ENCODE measurements at regions not wholly inside any gene's neighbourhood (a gene's known extent, or its start where the extent isn't known, plus 50 kb on each side); places are given as distances from the start of the nearest gene placed in this dataset.

- no peak overlapping the region for H2BK120ac ChIP-seq (ENCODE audit: low read depth, low read length, poor library complexity, severe bottlenecking)
- WGBS (ENCODE audit: extremely low coverage, insufficient read length, low lambda C conversion rate): no CpG with 5 or more reads among the region's 13 CpGs
- no peak overlapping the region for H2BK5ac ChIP-seq (ENCODE audit: insufficient read length, low read length)
- H3K23ac ChIP-seq (ENCODE audit: insufficient read length, low read depth, low read length): no peak overlapping the region
- H3K14ac ChIP-seq (ENCODE audit: insufficient read depth, low read length): no peak overlapping the region; the same call in 1 of the 2 replicates
- H3K27ac ChIP-seq (ENCODE audit: insufficient read length, low read depth, low read length): no peak overlapping the region
- no peaks in the 10 kb centered on the region for H3K23me2 ChIP-seq (ENCODE audit: insufficient read length, low read depth, low read length, poor library complexity, severe bottlenecking)
- no peaks in the 10 kb centered on the region for H3K79me1 ChIP-seq (ENCODE audit: insufficient read depth, low read depth, low read length, poor library complexity, severe bottlenecking)
- no peak overlapping the region for H2BK12ac ChIP-seq (ENCODE audit: insufficient read length, low read depth, low read length)
- no peak overlapping the region for H2BK20ac ChIP-seq (ENCODE audit: low read depth, low read length, poor library complexity, severe bottlenecking)
- no peak for TF ChIP-seq CTCF (conservative IDR thresholded peaks at IDR 0.05)
- no peaks in the 10 kb centered on the region for H3K4me1 ChIP-seq (ENCODE audit: insufficient read depth, low read length)
- DNase-seq: no peak
- H3K27ac Mint-ChIP-seq: no peak overlapping the region
- no peak overlapping the region for H4K8ac ChIP-seq (replicated peaks; ENCODE audit: insufficient read length, low read depth, low read length)
- H3K4me1 Mint-ChIP-seq: no peaks in the 10 kb centered on the region
- H4K91ac ChIP-seq (ENCODE audit: insufficient read length, low read depth, low read length): no peak overlapping the region
- no peak overlapping the region for H3K4ac ChIP-seq (ENCODE audit: low read depth, low read length)
- no peak overlapping the region for H3K18ac ChIP-seq (ENCODE audit: insufficient read length, low read depth, low read length)
- H3K4me2 ChIP-seq (ENCODE audit: insufficient read depth, insufficient read length, low read length): no peak overlapping the region
- no peak overlapping the region for H2AK5ac ChIP-seq (ENCODE audit: insufficient read length, low read length)
- no peak overlapping the region for H3T11ph ChIP-seq (ENCODE audit: low read length)
- no peaks in the 10 kb centered on the region for H3K79me2 ChIP-seq (ENCODE audit: insufficient read depth, low read length)
- no peak overlapping the region for H2BK15ac ChIP-seq (ENCODE audit: low read depth, low read length)
- H2AFZ ChIP-seq (ENCODE audit: low read length): no peak overlapping the region
- H3K9ac ChIP-seq (ENCODE audit: extremely low read depth, insufficient read length, low read length): no peak overlapping the region
- no peaks in the 10 kb centered on the region for H3K9me3 ChIP-seq (ENCODE audit: control insufficient read depth, low read depth, low read length)
- H3K27me3 Mint-ChIP-seq (ENCODE audit: low read depth): no peaks in the 10 kb centered on the region
- peaks cover 16 to 18% of the 10 kb centered on the region in 2 experiments for H3K9me3 Mint-ChIP-seq
- H3K36me3 Mint-ChIP-seq (ENCODE audit: insufficient read depth in 1 of 3, low read depth in 3 of 3): peaks cover 8 to 12% (median 12%) of the 10 kb centered on the region in 3 experiments
- no peak overlapping the region for H3K56ac ChIP-seq (ENCODE audit: insufficient read length, low read depth, low read length)
- H4K20me1 ChIP-seq (ENCODE audit: control insufficient read depth, insufficient read depth, insufficient read length): no peaks in the 10 kb centered on the region
- no peaks in the 10 kb centered on the region for H3K27me3 ChIP-seq (ENCODE audit: insufficient read depth, low read length)
- no peak overlapping the region for H3K4me3 Mint-ChIP-seq
- H4K5ac ChIP-seq (ENCODE audit: insufficient read length, low read depth, low read length): no peak overlapping the region
Observed at GRCh38 chr2:6459138-6459537, 406.6 kb downstream of the CMPK2 start.

All from H9 (cell line).